ENCODE measurements at regions not wholly inside any gene's neighbourhood (a gene's known extent, or its start where the extent isn't known, plus 50 kb on each side); places are given as distances from the start of the nearest gene placed in this dataset.

DNA sequence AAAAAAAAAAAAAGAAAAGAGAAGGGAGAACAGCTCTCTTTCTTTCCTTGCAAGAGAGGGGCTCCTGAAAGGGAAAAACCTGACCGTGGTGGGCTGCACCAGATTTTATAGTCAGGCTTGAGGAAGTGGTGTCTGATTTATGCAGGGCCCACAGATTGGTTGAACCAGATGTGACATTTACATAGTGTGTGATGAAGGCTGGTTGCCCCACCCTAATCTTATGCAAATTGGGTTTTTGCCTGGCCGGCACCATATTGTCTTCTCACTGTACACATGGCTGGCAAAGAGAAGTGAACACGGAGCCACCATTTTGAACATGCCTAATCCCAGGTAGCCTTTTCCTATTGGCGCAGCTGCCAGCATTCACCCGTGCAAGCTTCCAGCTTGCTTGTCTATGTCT is 154.4 kb downstream of the OXSM start:
- TF ChIP-seq, protein P1, sequence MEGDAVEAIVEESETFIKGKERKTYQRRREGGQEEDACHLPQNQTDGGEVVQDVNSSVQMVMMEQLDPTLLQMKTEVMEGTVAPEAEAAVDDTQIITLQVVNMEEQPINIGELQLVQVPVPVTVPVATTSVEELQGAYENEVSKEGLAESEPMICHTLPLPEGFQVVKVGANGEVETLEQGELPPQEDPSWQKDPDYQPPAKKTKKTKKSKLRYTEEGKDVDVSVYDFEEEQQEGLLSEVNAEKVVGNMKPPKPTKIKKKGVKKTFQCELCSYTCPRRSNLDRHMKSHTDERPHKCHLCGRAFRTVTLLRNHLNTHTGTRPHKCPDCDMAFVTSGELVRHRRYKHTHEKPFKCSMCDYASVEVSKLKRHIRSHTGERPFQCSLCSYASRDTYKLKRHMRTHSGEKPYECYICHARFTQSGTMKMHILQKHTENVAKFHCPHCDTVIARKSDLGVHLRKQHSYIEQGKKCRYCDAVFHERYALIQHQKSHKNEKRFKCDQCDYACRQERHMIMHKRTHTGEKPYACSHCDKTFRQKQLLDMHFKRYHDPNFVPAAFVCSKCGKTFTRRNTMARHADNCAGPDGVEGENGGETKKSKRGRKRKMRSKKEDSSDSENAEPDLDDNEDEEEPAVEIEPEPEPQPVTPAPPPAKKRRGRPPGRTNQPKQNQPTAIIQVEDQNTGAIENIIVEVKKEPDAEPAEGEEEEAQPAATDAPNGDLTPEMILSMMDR (IDR thresholded peaks at IDR 0.05) = no peak
- no peak for TF ChIP-seq POLR2A (IDR thresholded peaks at IDR 0.05)
